Gastroesophageal sphincter (tissue), 4 donors: ENCODE measurements at regions not wholly inside any gene's neighbourhood (a gene's known extent, or its start where the extent isn't known, plus 50 kb on each side); places are given as distances from the start of the nearest gene placed in this dataset.

Experiments
- ATAC-seq: fragments of 150-250 bp; one replicate; pipeline ENCODE4 v1.9.1; 2016; ENCODE audit warnings: mild to moderate bottlenecking, moderate library complexity
- H3K27ac ChIP-seq, 4 donors: fragments of 200-600 bp; sonication (generic) in 3 of 4; 1 replicate in 3 of 4; 2 replicates in 1 of 4; pipeline ENCODE4 v1.5.1; 2016 to 2019
- H3K27me3 ChIP-seq: fragments of 200-600 bp; sonication (generic); one replicate; pipeline ENCODE4 v1.5.1; 2019
- H3K36me3 ChIP-seq, 2 donors: fragments of 200-600 bp; sonication (generic); one replicate each; pipeline ENCODE4 v1.5.1; 2019; ENCODE audit warnings: control low read depth in 1 of 2
- H3K4me1 ChIP-seq, 3 donors: fragments of 200-600 bp; sonication (generic); 1 replicate in 2 of 3; 2 replicates in 1 of 3; pipeline ENCODE4 v1.5.1; 2016 to 2019; ENCODE audit warnings: control low read depth in 2 of 3
- H3K4me3 ChIP-seq, 2 donors: fragments of 200-600 bp; sonication (generic); one replicate each; pipeline ENCODE4 v1.5.1; 2019; ENCODE audit warnings: mild to moderate bottlenecking in 1 of 2, moderate library complexity in 1 of 2
- H3K9me3 ChIP-seq, 3 donors: fragments of 200-600 bp; sonication (generic); one replicate each; pipeline ENCODE4 v1.5.1; 2017 to 2019; ENCODE audit warnings: control low read depth in 2 of 3
- EP300 ChIP-seq: sonication (generic); formaldehyde crosslinking; IDR thresholded peaks from one replicate; pipeline ENCODE4 v1.6.1; 2017; ENCODE audit warnings: antibody characterized with exemption, mild to moderate bottlenecking
- POLR2A ChIP-seq, 2 donors: fragments of 450-650 bp; IDR thresholded peaks; one replicate each; pipeline ENCODE4 v1.6.1; 2017; ENCODE audit warnings: antibody characterized with exemption in 2 of 2, mild to moderate bottlenecking in 2 of 2, moderate library complexity in 1 of 2
- POLR2AphosphoS5 ChIP-seq: sonication (generic); formaldehyde crosslinking; IDR thresholded peaks from one replicate; pipeline ENCODE4 v1.6.1; 2017; ENCODE audit warnings: antibody characterized with exemption
- WGBS, 2 donors: methylation state at CpG; one replicate each; pipeline ENCODE4 v1.1.5; 2018; ENCODE audit warnings: low coverage in 1 of 2; 5-methylcytosine and 5-hydroxymethylcytosine counted together
- TF ChIP-seq, protein P1 (sequence below), 4 experiments: fragments of 200-600 bp in 2 of 4; fragments of 450-650 bp in 2 of 4; sonication (generic) in 1 of 4; IDR thresholded peaks; one replicate each; pipeline ENCODE4 v1.5.1; 2017 to 2019; ENCODE audit warnings: antibody characterized with exemption in 4 of 4, mild to moderate bottlenecking in 2 of 4, moderate library complexity in 2 of 4

DNA sequence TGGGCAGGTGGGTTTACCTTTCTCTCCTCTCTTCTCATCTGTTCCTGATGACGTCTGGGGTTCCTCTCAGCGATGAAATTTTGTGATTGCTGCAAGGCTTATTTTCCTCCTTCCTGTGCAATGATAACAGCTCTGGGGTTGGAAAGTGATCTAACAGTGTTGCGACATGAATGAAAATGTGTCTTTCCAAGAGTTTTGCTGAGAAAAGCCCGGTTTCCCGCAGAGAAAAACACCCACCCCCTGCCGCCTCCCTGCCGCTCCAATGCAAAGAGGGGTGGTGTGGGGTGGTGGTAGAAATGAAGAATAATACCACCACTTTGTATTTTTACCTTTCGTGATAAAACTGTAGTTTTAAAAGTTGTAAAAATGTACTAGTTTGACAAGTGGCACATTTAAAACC is 232.0 kb downstream of the OLFM4 start:
- TF ChIP-seq POLR2A (IDR thresholded peaks at IDR 0.05) (no peak), EP300 (no peak), POLR2AphosphoS5 (no peak)
- TF ChIP-seq, protein P1, sequence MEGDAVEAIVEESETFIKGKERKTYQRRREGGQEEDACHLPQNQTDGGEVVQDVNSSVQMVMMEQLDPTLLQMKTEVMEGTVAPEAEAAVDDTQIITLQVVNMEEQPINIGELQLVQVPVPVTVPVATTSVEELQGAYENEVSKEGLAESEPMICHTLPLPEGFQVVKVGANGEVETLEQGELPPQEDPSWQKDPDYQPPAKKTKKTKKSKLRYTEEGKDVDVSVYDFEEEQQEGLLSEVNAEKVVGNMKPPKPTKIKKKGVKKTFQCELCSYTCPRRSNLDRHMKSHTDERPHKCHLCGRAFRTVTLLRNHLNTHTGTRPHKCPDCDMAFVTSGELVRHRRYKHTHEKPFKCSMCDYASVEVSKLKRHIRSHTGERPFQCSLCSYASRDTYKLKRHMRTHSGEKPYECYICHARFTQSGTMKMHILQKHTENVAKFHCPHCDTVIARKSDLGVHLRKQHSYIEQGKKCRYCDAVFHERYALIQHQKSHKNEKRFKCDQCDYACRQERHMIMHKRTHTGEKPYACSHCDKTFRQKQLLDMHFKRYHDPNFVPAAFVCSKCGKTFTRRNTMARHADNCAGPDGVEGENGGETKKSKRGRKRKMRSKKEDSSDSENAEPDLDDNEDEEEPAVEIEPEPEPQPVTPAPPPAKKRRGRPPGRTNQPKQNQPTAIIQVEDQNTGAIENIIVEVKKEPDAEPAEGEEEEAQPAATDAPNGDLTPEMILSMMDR (IDR thresholded peaks at IDR 0.05): no peak
- H3K27ac ChIP-seq: no peak overlapping the region
- H3K4me3 ChIP-seq: no peak overlapping the region
- H3K27me3 ChIP-seq: peaks cover 25% of the 10 kb centered on the region
- WGBS, 2 donors: 53 to 63% methylated on average over 6 to 7 of the region's 8 CpGs
- H3K4me1 ChIP-seq: no peaks in the 10 kb centered on the region
- H3K36me3 ChIP-seq: no peaks in the 10 kb centered on the region
- H3K9me3 ChIP-seq: no peaks in the 10 kb centered on the region
- ATAC-seq: no peak

DNA sequence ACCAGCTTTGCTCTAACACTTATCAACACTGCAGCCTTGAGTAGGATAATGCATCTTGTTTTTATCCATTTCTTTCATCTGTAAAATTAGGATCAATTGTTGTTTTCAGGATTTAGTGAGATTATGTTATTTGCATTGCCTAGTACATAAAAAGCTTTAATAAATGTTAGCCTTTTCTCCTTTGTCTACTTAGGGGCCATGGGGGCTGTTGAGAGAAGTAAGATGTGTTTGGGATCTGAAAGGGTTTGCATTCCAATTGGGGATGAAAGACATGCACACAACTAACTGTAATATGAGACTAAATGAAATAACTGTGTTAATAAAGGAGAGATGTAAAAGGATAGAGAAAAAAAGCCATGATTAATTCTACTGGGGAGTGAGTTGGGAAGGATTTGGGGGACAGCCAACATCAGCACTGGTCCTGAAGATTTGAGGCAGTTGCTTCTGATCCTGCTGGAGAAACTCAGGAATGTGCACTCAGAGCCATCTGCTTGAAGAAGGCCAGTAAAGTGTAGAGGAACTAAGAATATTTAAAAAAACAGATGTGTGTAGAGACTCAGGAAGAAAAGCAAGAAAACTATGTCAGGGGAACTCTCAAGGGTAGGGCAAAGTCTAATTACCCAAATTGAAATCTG is 236.3 kb downstream of the OLFM4 start:
- ATAC-seq: no peak
- Histone ChIP-seq H3K27me3 (peaks cover 12% of the 10 kb centered on the region), H3K9me3 (no peaks in the 10 kb centered on the region), H3K27ac (no peak overlapping the region), H3K4me3 (no peak overlapping the region), H3K4me1 (no peaks in the 10 kb centered on the region), H3K36me3 (no peaks in the 10 kb centered on the region)
- TF ChIP-seq, protein P1 (IDR thresholded peaks at IDR 0.05): no peak
- TF ChIP-seq EP300 (no peak), POLR2A (IDR thresholded peaks at IDR 0.05) (no peak), POLR2AphosphoS5 (no peak)

DNA sequence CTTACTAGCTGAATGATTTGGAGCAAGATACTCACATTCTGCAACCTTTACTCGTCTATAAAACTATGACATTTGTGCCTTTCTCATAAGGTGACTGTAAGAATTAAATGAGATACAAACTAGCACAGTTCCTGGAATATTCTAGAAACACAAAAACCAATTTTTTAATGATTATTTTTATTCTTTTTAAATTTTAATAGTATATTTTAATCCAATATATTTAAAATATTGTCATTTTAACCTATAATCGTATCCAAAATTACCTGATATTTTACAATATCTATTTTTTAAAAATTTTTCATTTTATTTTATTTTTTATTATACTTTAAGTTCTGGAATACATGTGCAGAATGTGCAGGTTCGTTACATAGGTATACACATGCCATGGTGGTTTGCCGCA is 238.1 kb downstream of the OLFM4 start:
- 76 to 84% methylated on average over 4 of the region's 4 CpGs for WGBS, 2 donors
- ATAC-seq: no peak
- Histone ChIP-seq H3K27me3 (peaks cover 7% of the 10 kb centered on the region), H3K9me3 (no peaks in the 10 kb centered on the region), H3K4me1 (no peaks in the 10 kb centered on the region), H3K27ac (no peak overlapping the region), H3K36me3 (no peaks in the 10 kb centered on the region), H3K4me3 (no peak overlapping the region)
- TF ChIP-seq POLR2A (IDR thresholded peaks at IDR 0.05) (no peak), EP300 (no peak), POLR2AphosphoS5 (no peak)

DNA sequence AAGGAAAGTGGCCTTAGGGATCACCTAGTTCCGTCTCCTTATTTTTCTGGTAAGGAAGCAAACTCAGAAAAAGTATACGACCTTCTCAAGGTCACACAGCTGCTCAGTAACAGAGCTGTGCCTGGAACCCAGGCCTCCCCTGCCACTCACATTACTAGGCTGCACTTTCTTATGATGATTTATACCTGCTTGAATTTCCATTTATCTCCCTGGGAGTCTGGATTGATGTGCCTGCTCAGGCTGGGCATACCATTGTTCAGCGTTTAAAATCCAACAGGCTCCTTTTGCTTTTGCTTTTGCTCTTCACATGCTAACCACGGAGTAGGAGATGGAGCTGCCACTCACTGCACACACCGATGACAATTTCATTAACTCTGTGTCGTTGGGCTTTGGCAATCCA is 241.0 kb downstream of the OLFM4 start:
- Histone ChIP-seq H3K4me1 (no peaks in the 10 kb centered on the region), H3K27me3 (peaks cover 7% of the 10 kb centered on the region), H3K27ac (no peak overlapping the region), H3K9me3 (no peaks in the 10 kb centered on the region), H3K4me3 (no peak overlapping the region), H3K36me3 (no peaks in the 10 kb centered on the region)
- TF ChIP-seq POLR2AphosphoS5: no peak
- TF ChIP-seq POLR2A (IDR thresholded peaks at IDR 0.05): no peak
- no peak for TF ChIP-seq EP300
- TF ChIP-seq, protein P1 (IDR thresholded peaks at IDR 0.05): no peak
- 73 to 75% methylated on average over 1 to 6 of the region's 6 CpGs for WGBS, 2 donors
- no peak for ATAC-seq

DNA sequence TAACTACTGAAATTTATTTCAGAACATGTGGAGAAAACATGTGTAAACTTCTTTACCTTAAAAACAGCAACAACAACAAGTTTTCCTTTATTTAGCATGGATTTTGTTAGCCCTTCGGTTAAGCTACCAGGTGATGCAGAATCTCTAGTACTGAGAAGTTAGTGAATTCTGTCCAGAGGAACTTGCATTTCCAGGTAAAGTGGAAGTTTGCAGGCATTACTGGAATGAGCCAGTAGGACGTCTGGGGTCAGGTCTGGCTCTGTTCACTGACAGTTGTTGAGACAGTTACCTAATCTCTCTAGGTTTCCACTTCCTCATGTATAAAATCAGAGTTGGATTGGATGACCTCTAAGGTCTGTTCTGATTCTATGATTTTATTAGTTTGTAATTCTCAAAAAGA is 244.3 kb downstream of the OLFM4 start:
- Histone ChIP-seq H3K36me3 (no peaks in the 10 kb centered on the region), H3K27ac (no peak overlapping the region), H3K9me3 (no peaks in the 10 kb centered on the region), H3K4me1 (no peaks in the 10 kb centered on the region), H3K4me3 (no peak overlapping the region), H3K27me3 (peaks cover 7% of the 10 kb centered on the region)
- ATAC-seq: no peak
- TF ChIP-seq, protein P1 (IDR thresholded peaks at IDR 0.05): no peak
- TF ChIP-seq POLR2A (IDR thresholded peaks at IDR 0.05): no peak
- no peak for TF ChIP-seq EP300
- TF ChIP-seq POLR2AphosphoS5: no peak
- WGBS, 2 donors: 57 to 58% methylated on average over 2 of the region's 2 CpGs
